HG02623 (cell line): ENCODE measurements at regions not wholly inside any gene's neighbourhood (a gene's known extent, or its start where the extent isn't known, plus 50 kb on each side); places are given as distances from the start of the nearest gene placed in this dataset.
"Not testable (repeated sequence)": the region's sequence is repeated elsewhere in the genome, so short reads cannot be mapped to it uniquely, and the experiment has no call there.

Source experiments
- ATAC-seq: cut with Tn5 transposase; IDR thresholded peaks from one replicate; pipeline ENCODE4 v1.9.1; 2021; ENCODE audit warnings: moderate library complexity; ENCODE audit not compliant: unreplicated experiment

- ATAC-seq = no peak
These were observed 281.6 kb downstream of the SLC7A11 start for GRCh38 chr4:137960371-137961050.

- no peak for ATAC-seq
These were observed 284.3 kb downstream of the SLC7A11 start for GRCh38 chr4:137957806-137958205.

- no peak for ATAC-seq
These were observed 285.9 kb downstream of the SLC7A11 start for GRCh38 chr4:137956256-137956655.

- no peak for ATAC-seq
These were observed 286.6 kb downstream of the SLC7A11 start for GRCh38 chr4:137955595-137955994.

- ATAC-seq = no peak
These were observed 290.0 kb downstream of the SLC7A11 start for GRCh38 chr4:137952116-137952515.

- ATAC-seq = no peak
These were observed 291.9 kb downstream of the SLC7A11 start for GRCh38 chr4:137950286-137950685.

GRCh38 chr4:137949746-137950145, 292.4 kb downstream of the SLC7A11 start:
- no peak for ATAC-seq

GRCh38 chr4:137946453-137947174, 295.5 kb downstream of the SLC7A11 start:
- no peak for ATAC-seq

- not testable (repeated sequence) for ATAC-seq
These were observed 299.3 kb downstream of the SLC7A11 start for GRCh38 chr4:137942815-137943214.

- not testable (repeated sequence) for ATAC-seq
These were observed 300.1 kb downstream of the SLC7A11 start for GRCh38 chr4:137942015-137942515.

- no peak for ATAC-seq
These were observed 307.2 kb downstream of the SLC7A11 start for GRCh38 chr4:137934911-137935310.

GRCh38 chr4:137934046-137934445, 308.1 kb downstream of the SLC7A11 start:
- no peak for ATAC-seq

- ATAC-seq = no peak
These were observed 314.2 kb downstream of the SLC7A11 start for GRCh38 chr4:137927972-137928371.

GRCh38 chr4:137923494-137923893, 318.7 kb downstream of the SLC7A11 start:
- no peak for ATAC-seq

- no peak for ATAC-seq
These were observed 319.4 kb downstream of the SLC7A11 start for GRCh38 chr4:137922721-137923120.

GRCh38 chr4:137909529-137910309, 332.4 kb downstream of the SLC7A11 start:
- ATAC-seq = no peak

GRCh38 chr4:137905930-137906329, 336.2 kb downstream of the SLC7A11 start:
- ATAC-seq = no peak

GRCh38 chr4:137901114-137901513, 341.0 kb downstream of the SLC7A11 start:
- ATAC-seq = no peak

- no peak for ATAC-seq
These were observed 345.9 kb downstream of the SLC7A11 start for GRCh38 chr4:137896221-137896737.

GRCh38 chr4:137895515-137895914, 346.6 kb downstream of the SLC7A11 start:
- ATAC-seq = not testable (repeated sequence)

GRCh38 chr4:137892134-137892533, 350.0 kb downstream of the SLC7A11 start:
- ATAC-seq = no peak
